HG03139 (cell line): ENCODE measurements at regions not wholly inside any gene's neighbourhood (a gene's known extent, or its start where the extent isn't known, plus 50 kb on each side); places are given as distances from the start of the nearest gene placed in this dataset.

Source experiments
- ATAC-seq: cut with Tn5 transposase; IDR thresholded peaks from one replicate; pipeline ENCODE4 v1.9.1; 2021; ENCODE audit not compliant: unreplicated experiment

- peak; percentile 73 for ATAC-seq
Observed at GRCh38 chr10:121069061-121069850, 218.1 kb downstream of the WDR11 start.

- no peak for ATAC-seq
Observed at GRCh38 chr10:121070275-121071070, 219.3 kb downstream of the WDR11 start.

- ATAC-seq, result no peak
Observed at GRCh38 chr10:121071901-121072300, 220.7 kb downstream of the WDR11 start.

GRCh38 chr10:121073728-121074127 lies 222.6 kb downstream of the WDR11 start:
- no peak for ATAC-seq

GRCh38 chr10:121076776-121077715 lies 225.9 kb downstream of the WDR11 start:
- ATAC-seq, result no peak

- no peak for ATAC-seq
Observed at GRCh38 chr10:121078036-121078435, 226.9 kb downstream of the WDR11 start.

- no peak for ATAC-seq
Observed at GRCh38 chr10:121078672-121079102, 227.5 kb downstream of the WDR11 start.

- ATAC-seq, result no peak
Observed at GRCh38 chr10:121079226-121079625, 228.1 kb downstream of the WDR11 start.

- no peak for ATAC-seq
Observed at GRCh38 chr10:121080281-121080891, 229.2 kb downstream of the WDR11 start.

- no peak for ATAC-seq
Observed at GRCh38 chr10:121081306-121081705, 230.1 kb downstream of the WDR11 start.

GRCh38 chr10:121082984-121083383 lies 231.8 kb downstream of the WDR11 start:
- no peak for ATAC-seq

- no peak for ATAC-seq
Observed at GRCh38 chr10:121084016-121084674, 233.0 kb downstream of the WDR11 start.

GRCh38 chr10:121084675-121085070 lies 233.5 kb downstream of the WDR11 start:
- ATAC-seq, result no peak

GRCh38 chr10:121085367-121085766 lies 234.2 kb downstream of the WDR11 start:
- no peak for ATAC-seq

- ATAC-seq, result no peak
Observed at GRCh38 chr10:121087129-121087528, 236.0 kb downstream of the WDR11 start.

- ATAC-seq, result no peak
Observed at GRCh38 chr10:121087688-121088087, 236.5 kb downstream of the WDR11 start.

GRCh38 chr10:121088524-121088923 lies 237.4 kb downstream of the WDR11 start:
- ATAC-seq, result no peak

GRCh38 chr10:121089434-121089833 lies 238.3 kb downstream of the WDR11 start:
- ATAC-seq, result no peak

GRCh38 chr10:121091961-121092719 lies 241.0 kb downstream of the WDR11 start:
- no peak for ATAC-seq
